NCI-H1048 (cell line): ENCODE measurements at regions not wholly inside any gene's neighbourhood (a gene's known extent, or its start where the extent isn't known, plus 50 kb on each side); places are given as distances from the start of the nearest gene placed in this dataset.

ENCODE experiments used
- DNase-seq: peaks from one replicate; lab custom pipeline; 2025; lab: John Stamatoyannopoulos, UW

DNA sequence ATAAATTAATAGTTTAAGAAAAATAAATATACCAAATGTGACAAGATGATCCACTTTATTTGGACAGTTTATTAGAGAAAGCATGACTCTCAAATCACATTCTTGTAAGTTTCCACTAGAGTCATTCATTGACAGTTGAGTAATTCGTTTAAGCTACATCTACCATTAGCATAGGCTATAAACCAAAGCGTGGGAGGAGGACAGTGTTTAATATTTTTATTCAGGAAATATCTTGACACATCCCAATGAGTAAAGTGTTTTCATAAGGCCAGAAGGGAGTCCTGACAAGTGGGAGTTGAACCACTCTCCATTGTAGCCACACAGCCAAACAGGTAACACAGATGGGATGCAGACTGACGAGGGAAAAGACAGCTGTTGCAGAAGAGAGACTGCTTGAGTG lies 386.5 kb upstream of the SEMA3D start:
- DNase-seq: no peak

DNA sequence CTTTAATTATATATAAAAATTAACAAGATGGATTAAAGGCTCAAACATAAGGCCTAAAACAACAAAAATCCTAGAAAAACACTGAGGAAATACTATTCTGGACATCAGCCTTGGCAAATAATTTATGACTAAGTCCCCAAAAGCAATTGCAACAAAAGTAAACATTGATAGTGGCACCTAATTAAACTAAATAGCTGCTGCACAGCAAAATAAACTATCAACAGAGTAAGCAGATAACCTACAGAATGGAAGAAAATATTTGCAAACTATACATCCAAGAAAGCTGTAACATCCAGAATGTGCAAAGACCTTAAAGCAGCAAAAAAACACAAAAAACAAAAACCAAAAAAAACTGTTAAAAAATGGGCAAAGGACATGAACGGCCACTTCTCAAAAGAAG lies 384.0 kb upstream of the SEMA3D start:
- no peak for DNase-seq

DNA sequence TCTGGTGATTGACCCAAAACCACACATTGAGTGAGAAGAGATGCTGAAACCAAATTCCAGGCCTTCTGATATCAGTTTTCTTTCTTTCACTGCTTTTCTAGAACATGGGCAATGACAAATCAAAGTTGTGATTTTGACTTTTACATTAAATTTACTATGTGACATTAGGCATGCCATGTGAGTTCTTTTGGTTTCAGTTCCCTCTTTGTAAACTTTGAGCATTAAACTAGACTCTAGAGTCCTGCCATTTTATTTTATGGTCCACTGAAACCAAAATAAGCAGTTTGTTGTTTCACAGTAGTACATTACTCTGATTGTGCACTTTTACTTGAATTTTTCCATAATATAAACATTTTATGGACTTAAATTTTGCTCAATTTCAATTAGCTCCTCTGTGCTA lies 381.1 kb upstream of the SEMA3D start:
- no peak for DNase-seq

DNA sequence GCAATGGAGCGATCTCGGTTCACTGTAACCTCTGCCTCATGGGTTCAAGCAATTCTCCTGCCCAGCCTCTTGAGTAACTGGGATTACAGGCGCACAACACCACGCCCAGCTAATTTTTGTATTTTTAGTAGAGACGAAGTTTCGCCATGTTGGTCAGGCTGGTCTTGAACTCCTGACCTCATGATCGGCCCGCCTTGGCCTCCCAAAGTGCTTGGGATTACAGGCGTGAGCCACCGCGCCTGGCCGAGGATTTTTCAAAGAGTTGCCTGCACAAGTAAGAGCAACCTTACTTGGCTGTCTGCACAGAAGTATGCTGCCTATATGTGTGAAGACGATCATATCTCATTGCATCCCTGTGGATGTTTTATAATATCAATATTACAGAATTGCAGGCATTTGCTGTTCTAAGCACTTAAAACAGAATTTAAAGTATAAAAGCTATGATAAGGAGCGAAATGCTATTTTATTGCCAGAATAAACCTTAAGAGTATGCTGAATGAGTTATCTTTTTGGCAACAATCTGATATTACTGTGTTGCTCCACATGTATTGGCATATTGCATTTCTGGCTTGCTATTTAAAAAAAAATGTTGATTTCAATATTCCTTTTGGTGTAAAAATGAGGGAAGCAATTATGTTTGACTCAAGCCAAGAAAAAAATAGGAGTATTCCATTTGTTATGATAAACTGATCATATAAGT lies 379.4 kb upstream of the SEMA3D start:
- DNase-seq: no peak

DNA sequence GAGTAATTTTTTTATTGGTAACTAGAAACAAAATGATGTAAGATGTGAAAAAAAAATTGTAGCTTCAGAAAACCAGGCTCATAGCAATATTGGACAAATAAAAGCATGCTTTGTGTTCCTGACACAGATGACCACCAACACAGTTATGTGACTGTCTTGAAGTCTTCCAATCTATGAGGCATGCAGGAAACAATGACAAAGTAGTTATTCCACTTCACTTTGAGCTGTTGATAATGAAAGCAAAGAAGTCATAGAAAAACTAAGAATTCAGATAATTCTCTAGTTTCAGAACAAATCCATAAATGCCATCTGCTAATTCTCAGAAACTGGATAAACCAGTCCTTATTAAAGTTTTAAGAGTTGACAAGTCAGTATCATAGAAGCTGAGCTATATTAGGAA lies 378.4 kb upstream of the SEMA3D start:
- no peak for DNase-seq

DNA sequence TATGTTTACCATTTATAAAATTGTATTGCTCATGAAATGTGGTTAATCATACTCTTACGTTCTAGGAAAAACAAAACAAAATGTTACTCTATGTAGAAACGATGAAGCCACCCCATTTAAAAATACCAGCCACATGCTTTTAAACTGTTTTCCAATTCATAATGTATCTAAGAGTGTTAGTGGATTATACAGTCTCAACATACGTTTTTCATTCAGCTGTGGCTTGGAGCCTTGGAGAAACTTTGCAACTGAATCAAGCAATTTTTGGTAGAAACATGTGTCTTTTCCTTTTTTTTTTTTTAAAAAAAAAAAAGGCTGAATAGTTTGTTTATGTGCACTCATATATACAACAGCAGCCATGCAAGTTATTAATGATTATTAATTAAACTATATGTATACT lies 378.0 kb upstream of the SEMA3D start:
- no peak for DNase-seq

DNA sequence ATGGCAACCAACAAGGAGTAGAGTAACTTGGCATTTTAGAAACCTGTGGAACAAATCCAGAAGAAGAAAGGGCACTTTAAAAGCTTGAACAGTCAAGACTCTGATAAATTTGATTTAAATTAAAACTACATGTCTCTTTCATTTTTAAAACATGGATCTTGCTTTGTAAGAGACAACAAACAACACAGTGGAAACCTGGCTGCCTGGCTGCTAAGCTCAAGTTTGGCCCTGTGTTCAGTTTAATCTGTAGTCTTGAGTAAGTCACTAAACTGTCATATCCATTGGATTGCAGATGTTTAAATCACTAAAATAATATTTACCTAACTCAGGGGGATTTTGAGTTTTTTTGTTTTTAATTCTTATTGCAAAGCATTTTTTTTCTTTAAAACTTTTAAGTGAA lies 374.9 kb upstream of the SEMA3D start:
- DNase-seq: no peak

DNA sequence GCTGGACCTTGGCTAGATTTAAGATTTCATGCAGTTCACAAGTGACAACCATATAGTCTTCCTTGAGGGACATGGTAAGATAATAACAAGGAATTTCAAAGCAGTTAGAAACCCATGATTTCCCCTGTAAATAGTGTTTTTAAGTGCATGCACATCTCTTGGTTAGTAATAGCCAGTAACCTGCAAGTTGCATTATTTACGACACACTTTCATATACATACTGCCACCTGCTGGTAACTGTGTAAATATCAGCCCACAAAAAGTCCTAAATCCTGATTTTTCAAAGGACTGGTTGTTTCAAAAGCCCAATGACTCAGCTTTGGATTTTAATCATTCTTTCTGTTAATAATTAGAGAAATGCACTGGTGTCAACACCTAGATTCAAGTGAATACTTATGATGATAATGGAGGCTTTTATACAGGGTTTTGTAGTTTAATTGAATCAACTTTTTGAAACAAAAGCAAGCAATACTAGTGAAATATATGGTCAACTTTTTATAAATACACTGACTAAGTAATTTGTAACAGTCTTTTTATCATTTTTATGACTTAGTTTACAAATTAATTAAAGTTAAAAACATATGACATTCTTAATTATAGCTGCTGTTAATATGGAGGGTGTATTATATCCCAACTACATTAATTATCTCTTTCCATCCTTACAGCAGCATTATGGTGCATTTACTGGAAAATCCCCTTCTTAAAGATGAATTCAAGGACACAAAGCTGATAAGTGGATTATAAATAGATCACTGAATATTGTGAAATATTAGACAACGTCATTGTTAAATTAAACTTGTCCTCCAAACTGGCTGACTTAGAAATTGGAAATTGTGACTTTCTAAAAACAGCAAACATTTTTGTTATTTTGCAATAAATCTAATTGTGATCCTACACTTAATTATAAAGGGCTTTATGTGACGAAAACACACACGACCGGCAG lies 367.7 kb upstream of the SEMA3D start:
- DNase-seq: peak; percentile 46

DNA sequence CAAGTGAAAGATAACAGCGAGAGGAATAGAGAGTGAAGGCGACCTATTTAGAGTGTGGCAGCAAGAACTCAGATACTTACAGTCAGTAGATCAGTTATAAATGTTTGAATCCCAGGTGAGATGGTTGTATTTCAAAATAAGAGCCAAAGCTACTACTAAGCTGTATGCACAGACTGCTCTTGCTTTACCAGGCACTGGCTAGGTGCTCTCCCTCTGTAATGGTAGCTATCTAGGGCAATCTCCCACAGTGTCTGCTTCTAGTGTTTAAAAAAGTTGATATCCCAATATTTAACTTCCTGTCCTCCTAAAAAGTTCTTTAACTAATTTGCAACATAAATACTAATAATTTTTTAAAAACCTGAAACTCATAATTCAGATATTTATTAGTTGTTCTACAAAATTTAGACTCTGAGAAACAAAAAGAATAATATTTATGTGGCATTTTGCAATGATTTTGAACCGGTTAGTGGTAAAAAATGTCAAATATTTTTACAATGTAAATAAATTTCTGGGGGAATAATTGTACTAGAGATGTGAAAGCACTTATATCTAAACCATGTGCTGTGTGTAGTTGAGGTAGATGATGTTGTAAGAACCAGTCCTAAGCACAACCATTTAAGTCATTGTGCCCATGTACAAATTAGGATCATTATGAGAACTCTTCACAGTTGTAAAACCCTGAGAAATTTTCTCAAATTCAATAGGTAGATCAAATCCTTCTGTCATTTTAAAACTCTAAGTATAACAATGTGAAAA lies 349.3 kb upstream of the SEMA3D start:
- no peak for DNase-seq

DNA sequence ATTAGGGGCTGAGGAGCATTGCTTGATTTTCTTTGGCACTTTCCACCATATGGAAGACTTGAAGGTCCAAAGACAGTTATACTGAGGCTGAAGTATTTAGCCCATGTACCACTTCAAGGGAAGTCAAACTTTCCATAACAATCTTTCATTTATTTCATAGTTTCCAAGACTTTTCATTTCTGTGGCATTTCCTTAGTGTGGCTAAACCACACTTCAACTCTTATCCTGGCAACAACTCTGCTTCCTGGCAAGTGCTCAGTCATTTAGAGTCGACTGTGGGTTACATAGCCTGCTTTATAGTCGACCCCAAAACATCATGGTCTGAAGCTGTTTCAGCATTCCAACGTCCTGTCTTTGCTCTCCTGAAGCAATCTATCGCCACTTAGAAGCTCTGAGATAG lies 343.0 kb upstream of the SEMA3D start:
- DNase-seq: no peak

DNA sequence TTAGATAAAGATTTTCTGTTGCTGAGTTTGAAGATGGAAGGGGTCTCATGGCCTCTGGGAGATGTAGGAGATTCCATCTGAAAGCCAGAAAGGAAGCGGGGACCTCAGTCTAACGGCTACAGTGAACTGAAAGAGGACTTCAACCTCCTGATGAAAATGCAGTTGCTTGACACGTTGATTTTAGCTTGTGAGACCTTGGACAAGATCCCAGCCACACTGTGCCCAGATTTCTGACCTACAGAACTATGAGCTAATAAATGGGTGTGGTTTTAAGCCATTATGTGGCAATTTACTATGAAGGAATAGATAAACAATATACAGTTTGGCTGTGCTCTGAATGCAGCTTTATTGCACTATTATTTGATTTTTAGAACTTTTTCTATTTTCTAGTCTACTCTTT lies 342.3 kb upstream of the SEMA3D start:
- no peak for DNase-seq

DNA sequence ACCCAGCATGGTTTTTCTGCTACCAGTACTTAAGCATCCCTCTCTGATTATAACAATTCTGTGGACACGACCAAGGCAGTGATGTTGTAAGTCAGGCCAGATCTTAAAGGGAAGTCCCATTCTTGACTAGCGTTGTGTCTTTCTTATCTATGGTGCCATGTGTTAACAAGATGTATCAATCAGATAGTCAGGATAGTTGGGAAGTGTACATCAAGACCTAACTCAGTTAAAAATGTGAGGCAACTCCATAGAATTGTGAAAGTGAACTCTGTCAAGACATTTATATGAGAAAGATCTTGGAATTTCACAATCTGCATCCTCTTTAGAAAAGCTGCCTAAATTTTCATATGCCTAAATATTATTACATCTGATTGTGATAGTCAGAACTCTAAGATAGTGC lies 341.7 kb upstream of the SEMA3D start:
- DNase-seq: no peak

DNA sequence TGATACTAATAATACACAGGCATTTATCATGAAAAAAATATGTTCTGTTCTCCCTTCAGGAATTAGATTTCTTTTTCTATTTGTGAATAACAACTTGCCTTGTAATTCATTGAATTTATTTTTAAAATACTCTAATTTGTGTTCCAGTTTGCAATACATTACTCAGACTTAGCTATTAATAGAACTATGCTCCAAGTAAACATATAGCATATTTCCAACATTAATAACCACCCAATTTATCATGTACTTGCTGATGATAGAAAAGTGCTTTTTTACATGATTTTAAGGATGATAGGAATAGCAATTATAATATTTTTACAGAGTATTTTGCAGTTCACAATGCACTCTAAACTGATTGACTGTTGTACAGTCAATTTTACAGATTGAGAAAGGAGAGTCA lies 338.8 kb upstream of the SEMA3D start:
- no peak for DNase-seq

DNA sequence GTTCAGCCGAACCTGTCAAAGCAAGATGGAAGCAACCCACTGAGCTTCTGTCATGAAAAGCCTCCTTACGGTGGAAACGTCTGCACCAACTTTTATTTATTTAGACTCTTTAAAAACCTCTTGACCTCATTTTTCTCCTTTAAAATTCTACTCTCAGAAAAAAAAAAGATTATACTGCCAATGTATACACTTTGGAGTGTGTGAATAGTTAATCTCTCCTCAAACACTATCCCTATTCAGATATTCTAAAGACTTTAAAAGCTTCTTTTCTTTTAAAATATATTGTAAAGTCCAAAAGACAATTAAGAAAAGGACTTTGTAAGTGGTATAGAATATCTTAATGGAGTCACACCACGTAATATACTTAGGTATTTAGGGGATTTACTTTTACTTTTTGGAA lies 335.2 kb upstream of the SEMA3D start:
- no peak for DNase-seq

DNA sequence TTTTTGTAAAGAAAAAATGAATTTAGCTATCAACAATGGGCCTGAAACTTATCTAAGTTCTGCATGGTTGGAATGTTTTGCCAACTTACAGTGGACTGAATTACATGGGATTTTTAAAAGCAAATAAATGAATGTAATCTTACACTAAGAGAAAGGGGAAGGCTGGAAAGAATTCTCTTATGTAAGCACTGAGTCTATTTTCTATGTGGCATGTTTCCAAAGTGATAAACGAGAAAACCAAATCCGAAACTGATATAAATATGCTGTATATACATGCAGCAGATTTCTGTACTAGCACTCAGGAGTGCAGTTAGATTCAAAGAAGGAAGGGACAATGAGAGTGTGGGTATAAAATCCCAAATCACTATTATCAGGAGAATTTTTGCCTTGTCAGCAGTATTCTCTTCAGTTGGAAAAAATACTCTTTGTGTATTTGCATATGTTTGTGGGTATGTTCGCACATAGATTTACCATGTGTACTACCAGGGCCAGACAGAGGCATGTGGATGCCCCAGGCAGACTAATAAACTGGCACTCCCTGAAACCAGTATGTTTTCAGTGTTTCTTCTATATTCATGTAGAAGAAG lies 334.3 kb upstream of the SEMA3D start:
- no peak for DNase-seq

DNA sequence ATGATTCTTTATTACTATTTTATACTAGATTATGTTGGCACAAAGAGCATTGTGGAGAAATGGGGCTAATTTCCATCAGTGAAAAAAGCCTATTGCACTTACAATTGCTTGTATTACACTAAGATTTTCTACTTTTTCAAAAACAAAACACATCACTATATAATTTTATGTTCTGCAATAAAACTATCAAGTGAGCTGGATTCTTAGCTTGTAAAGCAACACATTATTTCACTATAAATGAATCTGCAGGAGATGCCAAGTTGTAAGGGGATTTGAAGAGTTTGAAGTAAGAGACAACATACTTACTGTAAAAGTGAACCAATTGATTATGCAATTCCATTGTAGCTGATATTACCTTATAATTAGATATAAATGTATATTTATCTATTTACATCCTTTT lies 333.3 kb upstream of the SEMA3D start:
- DNase-seq: no peak

DNA sequence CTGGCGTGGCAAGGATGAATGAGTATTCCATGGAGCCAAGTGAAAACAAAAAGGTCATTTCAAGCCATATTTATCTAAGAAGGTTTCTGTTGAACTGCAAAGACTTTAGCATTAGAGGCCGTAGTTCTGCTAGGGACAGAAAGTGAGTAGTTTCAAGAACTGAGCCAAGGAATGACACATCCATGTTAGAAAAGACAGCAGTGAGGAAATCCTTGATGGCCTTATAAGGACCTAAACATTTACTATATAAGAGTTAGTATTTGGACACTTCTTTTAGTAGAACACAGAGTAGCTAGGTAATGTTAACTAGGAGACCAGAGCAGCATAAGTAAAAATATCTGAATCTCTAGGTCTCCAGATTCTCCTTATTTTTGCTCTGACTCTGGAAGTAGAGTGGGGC lies 329.8 kb upstream of the SEMA3D start:
- no peak for DNase-seq

DNA sequence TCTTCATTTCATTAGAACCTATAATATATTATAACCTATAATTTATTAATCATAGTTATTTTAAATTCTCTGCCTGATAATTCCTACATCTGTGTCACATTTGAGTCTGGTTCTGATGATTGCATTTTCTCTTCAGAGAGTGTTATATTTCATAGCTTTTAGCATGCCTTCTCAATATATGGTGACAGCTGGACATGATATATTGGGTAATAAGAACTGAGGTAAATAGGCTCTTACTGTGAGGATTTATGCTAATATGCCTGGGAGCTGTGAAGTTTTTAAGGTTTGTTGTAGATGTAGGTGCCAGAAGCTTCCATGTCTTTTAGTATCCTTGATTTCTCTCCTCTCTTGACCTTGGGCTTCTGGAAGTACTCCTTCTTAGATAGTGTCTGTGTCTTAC lies 325.9 kb upstream of the SEMA3D start:
- no peak for DNase-seq

DNA sequence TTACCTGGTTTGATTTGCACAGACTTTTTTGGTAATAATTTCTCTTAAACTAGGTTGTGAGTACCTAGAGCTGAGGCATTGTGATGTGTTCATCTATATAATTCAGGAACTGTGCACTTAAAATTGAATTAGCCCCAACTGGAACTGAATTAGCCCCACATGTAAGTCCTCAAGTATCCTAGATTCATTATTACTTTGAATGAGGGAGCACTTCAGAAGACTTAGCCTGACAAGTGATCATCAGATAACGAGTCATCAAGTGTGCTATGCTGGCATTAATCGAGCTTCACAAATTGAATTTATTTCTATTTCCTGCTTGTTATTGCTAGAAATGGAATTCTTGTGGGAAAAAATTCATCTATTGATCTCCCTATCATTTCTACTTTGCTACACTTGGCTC lies 323.4 kb upstream of the SEMA3D start:
- no peak for DNase-seq

DNA sequence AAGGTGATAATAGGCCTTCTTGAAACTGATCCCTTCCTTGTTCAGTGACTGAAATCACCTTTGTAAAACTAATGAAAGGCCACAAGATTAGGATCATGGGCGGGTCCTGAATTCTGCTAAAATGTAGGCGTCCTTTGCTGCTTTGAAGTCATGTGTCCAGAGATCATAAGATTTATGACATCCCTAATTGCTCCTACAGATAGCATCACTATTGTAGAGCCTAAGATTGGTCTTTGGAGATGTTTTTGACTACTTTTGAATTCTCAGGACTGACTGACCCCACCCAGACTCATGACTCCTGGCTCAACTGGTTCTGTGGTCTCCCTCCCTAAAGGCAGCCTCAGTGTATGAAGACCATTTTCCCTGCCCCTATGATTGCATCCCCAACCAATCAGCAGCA lies 322.6 kb upstream of the SEMA3D start:
- DNase-seq: no peak

DNA sequence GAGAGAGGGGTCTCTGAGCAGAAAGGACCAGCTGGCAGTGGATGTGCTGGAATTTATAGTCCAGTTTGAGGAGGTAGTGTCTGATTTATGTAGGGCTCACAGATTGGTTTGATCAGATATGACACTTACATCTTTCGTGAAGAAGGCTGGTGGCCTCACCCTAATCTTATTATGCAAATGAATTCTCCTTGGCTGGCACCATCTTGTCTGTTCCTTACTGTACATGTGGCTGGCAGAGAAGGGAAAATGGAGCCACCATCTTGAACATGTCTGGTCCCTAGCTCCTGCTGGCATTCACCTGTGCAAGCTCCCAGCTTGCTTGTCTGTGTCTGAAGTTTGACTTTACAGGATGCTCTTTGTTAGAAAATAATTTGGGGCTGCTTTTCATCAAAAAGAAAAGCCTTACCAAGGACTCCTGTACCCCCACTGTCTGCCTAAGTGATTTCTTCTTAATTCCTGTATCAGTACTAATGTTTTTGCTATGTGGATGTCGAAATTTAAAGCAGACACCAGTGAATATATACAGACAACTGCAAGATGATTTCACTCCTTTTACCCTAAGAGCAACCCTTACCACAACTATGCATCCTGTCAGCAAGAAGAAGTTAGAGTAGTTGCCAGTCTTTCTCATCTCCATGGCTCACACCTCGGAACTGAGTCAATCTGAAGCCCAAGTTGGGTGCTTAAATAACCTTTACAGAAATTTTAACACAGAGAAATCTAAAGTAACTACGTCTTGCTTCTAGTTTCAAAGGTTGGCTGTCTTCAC lies 322.0 kb upstream of the SEMA3D start:
- DNase-seq: no peak

DNA sequence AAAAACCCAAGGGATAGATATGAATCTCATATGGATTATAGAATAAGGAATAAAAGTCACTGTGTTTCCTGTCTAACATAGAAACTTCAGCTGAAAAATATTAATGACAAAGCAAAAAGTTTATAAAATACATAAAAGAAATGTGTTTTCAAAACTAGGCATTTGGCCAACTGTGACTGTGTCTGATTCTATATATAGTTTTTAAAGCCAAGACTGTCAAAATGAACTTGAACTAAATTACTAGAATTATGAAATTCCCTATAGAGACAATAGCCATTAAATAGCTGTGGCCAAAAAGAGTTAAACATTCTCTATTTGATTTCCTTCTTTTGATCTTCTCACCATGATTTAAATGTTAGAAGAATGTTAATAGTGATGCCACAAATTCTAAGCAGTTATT lies 311.2 kb upstream of the SEMA3D start:
- no peak for DNase-seq
